HG02938 (cell line): ENCODE measurements at regions not wholly inside any gene's neighbourhood (a gene's known extent, or its start where the extent isn't known, plus 50 kb on each side); places are given as distances from the start of the nearest gene placed in this dataset.

Experiments
- ATAC-seq: cut with Tn5 transposase; IDR thresholded peaks from one replicate; pipeline ENCODE4 v1.9.1; 2021; ENCODE audit warnings: mild to moderate bottlenecking, moderate library complexity; ENCODE audit not compliant: unreplicated experiment

DNA sequence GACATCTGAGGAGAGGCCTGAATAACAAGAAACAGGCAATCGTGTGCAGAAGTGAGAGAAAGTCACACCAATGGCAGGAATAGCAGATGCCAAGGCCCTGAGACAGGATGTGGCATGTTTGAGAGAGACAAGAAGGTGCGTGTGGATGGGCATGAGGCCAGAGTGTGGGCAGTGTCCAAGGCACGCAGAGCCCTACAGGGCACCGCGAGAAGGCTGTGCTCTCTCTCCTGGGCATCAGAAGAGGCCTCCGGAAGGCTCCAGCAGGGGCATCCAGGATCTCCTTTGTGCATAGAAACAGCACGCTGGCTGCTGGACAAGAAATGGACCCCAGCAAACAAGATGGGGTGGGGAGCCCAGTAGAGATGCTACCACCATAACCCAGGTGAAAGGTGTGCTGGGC, 239.0 kb upstream of the RAB6C start:
- no peak for ATAC-seq

DNA sequence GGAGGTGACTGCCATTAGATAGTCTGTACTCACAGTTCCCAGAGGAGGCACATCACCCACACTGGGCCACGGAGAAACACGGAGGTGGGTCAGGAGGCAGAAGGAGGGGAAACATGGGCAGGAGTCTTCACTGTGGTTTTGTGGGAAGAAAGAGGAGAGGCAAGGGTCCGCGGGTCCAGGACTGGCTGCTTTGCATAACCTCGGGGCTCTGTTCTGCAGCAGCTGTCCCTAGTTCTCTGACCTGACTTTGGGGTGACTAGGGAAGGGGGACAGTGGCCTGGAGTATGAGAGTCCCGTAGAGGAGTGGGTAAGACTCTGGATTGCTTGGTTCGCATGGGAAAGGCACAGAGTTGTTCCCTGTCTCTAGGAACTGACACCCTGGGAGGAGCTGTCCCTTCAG, 238.3 kb upstream of the RAB6C start:
- no peak for ATAC-seq

DNA sequence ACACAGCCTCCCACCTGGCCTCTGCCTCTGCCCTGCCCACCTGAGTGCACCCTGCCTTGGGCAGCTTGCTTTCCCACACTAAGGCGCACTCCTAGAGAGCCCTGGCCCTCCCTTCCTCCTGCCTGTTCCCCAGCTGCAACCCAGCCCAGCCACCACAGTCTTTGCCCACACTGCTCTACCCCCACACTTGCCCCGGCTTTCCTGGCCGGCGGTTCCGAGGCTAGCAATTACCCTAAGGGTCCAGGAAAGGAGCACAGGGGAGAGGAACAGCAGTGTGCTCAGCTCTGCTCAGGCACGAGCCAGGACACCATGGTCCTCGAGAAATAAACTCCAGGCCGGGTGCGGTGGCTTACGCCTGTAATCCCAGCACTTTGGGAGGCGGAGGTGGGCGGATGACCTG, 237.8 kb upstream of the RAB6C start:
- no peak for ATAC-seq

DNA sequence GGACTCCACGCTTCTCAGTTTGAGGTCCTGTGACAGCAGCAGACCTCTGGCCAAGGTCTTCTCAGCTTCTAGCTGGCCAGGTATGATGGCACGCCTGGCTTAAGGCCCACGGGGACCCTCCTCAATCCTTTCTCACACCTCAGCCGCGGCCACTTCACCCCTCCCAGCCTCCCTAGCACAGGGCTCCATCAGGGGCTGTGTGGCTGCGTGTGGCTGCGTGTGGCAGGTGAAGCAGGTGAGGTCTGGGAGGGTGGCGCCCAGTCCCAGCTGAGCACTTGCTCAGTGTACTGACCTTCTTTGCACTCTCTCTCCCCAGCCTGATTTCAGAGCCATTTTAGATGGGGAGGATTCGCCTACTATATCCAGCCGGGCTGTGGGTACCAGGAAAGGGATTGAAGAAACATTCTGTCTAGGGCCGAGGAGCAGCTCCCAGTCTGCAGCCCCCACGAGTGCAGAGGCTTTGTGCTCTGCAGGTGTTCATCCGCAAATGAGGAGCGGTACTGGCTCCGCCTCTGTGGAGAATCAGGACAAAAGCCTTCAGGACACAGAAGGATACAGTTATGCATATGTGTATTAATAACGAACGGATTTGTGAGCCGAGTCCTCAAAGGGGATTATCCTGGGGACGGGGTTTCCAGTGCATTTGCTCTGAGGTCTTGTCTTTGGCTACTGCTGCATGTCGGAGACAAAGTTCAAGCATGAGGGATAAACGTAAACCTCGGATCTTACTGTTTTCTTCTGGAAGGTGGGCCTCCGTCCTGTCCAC, 236.9 kb upstream of the RAB6C start:
- no peak for ATAC-seq

DNA sequence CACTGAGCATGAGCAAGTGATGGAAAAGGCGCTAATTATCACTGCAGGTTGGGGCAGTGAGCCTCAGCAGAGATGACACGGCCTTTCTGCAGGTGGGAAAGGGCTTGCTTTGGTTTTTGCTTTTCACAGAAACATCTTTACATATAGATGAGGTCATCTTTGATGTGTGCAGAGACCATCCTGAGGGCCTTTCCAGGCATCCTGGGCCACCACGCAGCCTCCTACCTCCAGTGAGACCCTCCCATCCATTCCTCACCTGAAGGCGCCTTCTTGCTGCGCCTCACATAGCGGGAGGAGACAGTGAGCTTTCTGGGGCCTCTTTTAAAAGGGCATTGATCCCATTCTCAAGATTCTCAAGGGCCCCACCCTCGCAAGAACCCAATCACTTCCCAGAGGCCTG, 235.3 kb upstream of the RAB6C start:
- no peak for ATAC-seq

DNA sequence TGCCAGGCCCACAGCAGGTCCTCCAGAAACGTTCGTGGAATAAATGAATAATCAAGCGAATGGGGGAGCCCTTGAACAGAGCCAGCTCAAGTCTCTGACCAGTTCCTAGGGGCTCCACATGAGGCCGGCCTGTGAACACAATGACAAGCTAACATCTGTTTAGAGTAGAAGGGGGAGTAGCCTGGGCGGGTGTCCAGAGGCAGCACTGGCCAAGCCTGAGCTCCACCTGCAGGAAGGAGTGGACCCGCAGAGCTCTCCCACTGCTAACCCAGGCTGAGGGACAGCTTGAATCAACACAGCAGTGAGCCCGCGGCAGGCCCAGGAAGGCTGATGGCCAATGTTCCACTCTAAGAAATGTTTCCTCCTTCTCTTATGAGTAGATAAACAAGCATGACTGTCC, 234.8 kb upstream of the RAB6C start:
- no peak for ATAC-seq

DNA sequence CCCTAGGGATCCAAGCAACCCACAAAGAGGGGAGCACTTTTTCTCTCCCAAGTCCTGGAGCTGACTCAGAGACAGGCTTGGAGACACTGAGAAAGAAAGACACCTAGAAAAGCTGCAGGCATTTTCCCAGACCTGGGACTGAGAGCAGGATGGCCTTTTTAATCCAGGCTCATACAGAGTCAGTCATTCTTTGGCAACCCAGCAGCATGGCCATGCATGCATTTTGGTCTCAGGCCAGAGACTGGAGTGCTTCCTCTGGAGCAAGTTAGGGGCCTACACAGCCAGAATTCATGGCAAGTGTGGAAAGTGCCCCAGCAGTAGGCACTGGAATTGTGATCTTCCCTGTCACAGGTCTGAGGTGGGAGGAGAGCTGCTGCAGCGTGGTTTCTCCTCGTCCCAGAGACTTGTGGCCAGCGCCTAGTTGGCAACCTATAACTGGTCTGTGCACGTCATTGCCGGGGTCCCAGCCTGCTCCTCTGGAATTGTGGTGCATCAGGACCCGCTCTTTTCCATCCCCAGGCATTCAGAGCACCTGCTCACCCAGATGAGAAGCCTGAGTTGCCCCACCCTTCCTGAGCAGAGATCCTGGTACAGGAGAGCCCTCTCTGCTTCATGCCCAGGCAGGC, 231.9 kb upstream of the RAB6C start:
- no peak for ATAC-seq

DNA sequence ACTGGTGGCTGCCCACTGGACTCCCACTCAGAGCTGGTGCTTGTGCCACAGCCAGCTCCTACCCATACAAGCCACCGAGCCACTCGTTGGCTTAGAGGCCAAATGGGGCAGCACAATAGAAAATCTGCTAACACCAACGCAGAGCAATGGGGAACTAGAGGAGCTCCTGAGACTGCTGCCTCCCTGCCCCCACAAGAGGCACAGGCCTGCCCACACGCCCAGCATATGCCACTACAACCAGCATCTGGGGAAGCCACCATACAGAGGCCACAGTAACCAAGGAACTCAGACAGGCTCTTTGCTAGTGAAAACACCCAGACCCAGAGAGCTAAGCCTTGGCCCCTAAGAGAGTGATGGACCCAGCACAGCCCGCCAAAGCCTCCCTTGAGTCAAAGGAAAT, 231.2 kb upstream of the RAB6C start:
- no peak for ATAC-seq

DNA sequence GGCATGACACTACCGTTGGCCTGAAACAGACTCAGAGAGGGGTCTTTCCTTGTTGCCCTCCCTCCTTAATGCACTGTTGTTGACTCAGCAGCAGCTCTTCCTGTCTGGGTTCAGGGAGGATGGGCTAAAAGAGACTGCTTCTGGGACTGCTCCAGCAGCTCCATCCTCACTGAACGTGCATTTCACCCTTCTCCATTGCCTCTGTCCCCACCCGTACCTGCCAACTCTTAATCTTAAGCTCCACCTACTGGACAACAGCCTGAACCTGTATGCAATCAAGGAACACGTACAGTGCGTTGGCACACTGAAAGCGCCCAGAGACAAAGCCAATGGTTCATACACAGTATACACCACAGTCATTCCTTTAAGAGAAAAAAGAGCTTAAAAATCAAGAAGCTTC, 230.8 kb upstream of the RAB6C start:
- no peak for ATAC-seq

DNA sequence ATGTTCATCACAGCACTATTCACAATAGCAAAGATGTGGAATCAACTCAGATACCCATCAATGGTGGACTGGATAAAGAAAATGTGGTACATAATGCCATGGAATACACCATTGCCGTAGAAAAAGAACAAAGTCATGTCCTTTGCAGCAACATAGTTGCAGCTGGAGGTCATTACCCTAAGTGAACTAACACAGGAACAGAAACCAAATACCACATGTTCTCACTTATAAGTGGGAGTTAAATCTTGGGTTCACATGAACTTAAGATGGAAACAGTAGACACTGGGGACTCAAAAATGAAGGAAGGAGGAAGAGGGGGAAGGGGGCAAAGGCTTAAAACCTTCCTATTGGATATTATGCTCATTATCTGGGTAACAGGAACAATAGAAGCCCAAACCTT, 228.1 kb upstream of the RAB6C start:
- no peak for ATAC-seq

DNA sequence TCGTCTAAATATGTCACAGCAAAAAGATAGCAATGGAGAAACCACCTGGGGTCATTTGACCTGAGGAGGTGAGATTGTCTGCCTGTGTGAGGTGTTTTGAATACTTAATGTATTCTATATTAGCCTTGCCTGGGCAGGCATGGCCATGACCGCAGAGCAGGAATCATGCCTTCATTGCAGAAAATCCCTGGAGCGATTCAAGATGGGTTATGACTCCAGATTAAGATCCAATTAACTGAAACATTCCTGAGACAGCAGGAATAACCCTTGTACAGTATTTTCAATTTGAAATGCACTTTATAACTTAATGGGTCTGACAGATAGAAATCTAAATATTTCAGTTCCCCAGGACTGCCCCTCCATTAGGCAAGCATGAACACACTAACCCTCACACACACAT, 227.3 kb upstream of the RAB6C start:
- ATAC-seq = no peak

DNA sequence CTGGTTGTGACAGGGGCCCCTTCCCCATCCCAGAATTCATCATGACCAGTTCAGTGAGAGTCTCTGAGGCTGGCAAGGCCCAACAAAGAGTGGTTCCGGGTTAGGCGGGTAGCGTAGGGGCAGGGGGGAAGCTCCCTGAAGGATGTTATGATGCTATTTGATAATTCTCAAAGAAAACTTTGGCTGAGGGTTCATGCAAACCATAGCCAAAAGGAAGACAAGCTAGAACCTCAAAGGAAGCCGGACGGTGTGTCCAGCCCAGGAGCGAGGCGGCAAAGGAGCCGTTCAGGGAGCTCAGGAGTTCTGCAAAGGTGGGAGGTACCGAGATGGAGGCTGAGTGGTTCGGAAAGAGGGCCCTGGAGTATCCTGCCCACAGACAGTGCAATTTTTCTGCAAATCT, 226.8 kb upstream of the RAB6C start:
- no peak for ATAC-seq

DNA sequence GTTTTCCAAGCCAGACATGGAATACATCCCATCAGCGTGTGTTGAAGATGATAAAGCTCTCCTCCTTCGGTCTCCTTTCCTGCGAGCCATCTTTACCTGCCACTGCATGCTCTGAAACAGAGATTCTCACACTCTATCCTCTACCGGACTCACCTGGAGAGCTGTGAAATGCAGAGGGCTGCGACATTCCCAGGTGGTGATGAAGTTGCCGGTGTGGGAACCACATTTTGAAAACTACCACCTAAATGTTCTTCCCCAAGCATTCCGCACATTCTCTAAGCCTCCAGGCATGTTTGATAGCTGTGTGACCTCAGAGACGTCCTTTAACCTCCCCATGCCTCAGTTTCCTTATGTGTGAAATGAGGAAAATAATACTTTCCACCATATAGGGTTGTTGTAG, 226.2 kb upstream of the RAB6C start:
- no peak for ATAC-seq

DNA sequence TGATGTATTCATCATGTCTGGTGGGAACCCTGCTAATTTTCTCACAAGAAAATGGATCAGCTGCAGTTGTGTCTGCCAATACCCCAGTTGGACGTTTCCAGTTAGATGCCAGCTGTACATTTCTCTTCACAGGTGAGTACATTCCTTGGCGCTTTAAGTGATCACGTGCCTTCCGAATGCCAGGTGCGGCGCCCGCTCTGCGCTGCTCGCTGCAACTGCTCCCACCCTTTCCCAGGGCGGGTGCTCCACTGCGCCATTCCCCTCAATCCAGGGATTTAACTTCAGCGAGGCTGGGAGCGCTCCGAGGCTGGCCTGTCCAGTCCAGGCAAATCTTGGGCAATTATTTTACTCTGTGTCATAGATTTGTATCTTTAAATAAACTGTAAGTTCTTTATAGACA, 225.0 kb upstream of the RAB6C start:
- no peak for ATAC-seq

DNA sequence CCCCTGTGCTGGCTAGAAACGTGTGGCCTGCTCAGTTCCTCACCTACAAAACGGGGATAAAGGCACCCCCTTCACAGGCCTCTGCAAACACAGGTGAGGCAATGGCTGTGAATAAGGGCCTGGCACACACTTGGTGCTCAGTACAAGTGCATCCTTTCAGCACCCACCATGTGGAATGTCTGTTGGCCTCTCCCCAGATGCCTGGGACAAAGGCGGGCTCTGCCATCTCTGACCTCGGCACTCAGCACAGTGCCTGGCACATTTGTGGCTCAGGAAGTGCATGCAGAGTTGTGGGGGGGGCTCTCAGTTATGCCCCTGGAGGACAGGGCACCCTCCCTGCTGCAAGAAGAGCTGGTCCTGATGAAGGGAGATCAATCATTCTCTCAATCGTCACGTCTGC, 224.6 kb upstream of the RAB6C start:
- no peak for ATAC-seq

DNA sequence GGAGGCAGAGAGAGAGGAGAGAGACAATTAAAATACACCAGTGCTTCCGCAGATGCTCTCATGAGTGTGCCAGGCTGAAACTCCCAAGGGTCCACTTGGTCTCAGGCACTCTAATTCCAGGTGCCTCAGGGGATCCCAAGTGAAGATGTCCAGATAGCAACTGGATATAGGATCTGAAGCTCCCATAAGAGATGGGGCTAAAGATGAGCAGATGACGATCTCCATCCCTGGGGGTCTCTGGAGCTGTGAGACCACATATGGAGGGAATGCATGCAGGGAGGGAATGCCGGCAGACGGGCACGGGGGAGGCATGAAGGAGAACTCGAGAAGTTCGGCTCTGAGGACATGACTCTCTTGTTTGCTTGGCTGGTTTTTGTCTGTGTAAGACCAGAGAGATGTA, 223.7 kb upstream of the RAB6C start:
- no peak for ATAC-seq

DNA sequence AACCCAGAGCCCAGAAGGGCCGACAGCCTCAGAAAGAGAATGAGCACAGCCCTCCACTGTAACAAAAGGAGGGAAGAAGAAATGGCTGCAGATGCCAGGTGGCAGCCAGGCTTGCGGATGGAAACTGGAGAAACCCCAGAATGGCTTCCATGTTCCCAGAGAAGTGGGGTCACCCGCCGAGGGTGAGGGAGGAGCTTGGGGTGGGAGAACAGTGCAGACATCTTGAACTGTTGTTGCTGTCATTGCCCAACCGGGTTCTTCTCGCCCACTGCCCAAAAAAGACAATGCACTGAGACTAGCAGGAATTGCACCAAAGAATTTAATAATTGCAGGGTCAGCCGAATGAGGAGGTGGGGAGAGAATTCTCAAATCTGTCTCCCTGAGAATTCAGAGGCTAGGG, 223.2 kb upstream of the RAB6C start:
- no peak for ATAC-seq

DNA sequence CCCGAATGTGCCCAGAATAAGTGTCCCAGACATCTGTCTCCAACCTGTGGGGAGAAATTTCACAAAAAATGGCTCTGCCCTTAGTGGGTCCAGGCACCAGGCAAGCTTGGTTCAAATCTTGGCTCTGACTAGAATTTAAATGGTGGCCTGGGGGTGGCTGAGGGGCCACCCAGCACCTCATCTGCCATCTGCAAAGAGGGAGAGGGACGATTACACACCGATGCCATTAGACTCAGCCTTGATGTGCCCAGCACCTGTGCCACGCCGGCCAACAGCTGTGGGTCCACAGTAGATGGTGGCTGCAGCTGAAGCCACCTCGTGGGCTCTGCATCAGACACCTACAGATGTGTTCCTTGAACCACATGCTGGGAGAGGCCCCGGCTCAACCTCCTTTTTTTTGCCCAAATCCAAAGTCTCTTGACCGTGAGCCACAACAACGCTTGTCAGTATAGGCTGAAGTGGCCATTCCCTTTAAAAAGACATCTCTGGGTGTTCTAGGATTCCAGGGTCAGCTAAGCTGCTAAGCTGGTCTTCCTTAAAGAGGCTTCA, 222.0 kb upstream of the RAB6C start:
- no peak for ATAC-seq

DNA sequence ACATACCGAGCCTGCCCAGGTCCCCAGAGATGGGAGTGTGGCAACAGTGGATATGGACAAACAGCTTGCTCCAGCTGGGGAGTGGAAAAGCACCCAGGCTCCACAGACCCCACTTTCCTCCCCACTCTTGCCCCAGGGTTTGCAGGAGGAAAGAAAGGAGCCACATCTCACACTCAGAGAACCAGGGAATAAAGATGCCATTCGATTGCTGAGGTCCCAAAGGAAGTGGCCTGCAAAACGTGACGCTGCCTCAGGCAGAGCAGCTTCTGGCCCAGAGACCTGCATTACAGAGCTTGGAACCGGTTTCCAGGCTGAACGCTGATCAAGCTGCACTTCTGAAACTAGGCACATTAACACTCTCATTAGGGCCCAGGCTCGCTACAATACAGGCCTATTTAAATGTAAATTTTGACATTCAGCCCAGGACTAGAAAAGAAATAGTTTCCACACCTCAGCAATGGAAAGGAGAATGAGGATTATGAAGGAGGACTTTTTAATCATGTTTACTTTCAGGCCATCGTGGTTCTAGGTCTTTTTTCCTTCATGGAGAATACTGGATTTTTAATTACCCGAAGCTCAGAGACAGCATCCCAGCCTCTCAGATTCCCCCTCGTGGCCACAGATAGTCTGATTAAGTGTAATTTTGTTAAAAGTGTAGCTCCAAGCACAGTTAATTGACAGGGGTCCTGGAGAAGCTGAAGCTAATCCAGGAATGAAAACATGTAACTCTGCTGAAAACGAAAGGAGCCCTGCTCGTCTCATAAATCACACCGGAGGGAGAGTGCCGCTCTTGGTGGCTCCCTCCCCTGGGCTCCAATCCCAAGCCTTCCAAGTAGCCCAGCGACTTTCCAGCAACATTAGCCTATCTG, 221.3 kb upstream of the RAB6C start:
- no peak for ATAC-seq

DNA sequence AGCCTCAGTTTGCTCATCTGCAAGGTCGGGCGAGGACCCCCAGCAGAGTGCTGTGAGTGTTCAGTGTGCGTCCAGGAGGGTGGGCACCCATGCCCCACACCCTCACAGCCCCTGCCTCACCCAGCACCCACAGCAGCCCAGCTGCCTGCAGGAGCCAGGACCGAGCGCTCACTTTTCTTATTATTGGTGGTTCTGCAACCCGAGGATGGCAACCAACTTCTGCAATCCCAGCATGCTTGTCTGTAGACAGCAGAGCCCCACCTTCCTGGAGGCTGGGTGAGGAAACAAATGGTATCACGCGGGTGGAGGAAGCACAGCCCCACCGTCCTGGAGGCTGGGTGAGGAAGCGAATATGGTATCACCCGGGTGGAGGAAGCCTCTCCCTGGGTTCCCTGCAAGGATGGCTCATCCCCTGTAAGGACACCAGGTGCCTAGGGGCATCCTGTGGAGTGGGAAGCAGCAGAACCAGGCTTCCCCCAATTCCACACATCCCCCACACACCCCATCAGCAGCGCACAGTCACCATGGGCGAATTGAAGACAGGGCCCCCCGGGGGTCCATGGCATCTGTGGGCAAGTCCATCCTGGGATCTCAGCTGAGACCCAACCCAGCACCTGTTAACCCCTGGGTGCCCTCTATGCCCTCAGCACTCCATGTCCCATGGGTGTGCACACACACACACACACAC, 220.5 kb upstream of the RAB6C start:
- no peak for ATAC-seq

DNA sequence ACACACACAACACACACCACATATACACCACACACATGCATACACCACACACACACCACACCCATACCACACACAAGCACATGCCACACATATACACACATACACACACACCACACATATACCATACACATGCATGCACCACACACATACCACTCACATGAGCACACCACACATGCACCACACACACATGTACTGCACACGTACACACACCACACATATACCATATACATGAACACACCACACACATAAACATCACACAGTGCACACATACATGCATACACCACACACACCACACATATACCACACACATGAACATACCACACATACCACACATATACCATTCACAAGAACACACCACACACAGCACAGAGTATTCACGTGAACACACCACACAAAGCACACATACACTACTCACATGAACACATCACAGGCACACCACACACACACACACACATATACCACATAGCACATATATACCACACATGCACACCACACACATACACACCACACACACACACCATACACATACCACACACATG, 219.9 kb upstream of the RAB6C start:
- ATAC-seq = no peak
